H1 (cell line): ENCODE measurements at regions not wholly inside any gene's neighbourhood (a gene's known extent, or its start where the extent isn't known, plus 50 kb on each side); places are given as distances from the start of the nearest gene placed in this dataset.

Experiments
- CTCF ChIA-PET: fragments of 300-600 bp; sonication (Branson Sonifier 250); formaldehyde crosslinking; loops from one replicate; lab custom pipeline; 2021; ENCODE audit not compliant: partially characterized antibody; lab: Charles Lee
- POLR2A ChIA-PET: fragments of 300-600 bp; sonication (Branson Sonifier 250); formaldehyde crosslinking; loops from one replicate; lab custom pipeline; 2021; ENCODE audit warnings: inconsistent platforms; ENCODE audit not compliant: partially characterized antibody; lab: Charles Lee
- DNase-seq, 2 experiments: peaks; one replicate each; pipeline versions ENCODE4 v3.0.0 to v3.0.0-alpha.2; 2010 to 2022; ENCODE audit warnings: low spot score in 2 of 2, low read depth in 1 of 2, mixed read lengths in 1 of 2
- FAIRE-seq: peaks from 2 replicates; lab custom pipeline; 2011; peaks lifted over from hg19 to GRCh38; lab: Jason Lieb, UNC
- H2AFZ ChIP-seq: 2 replicates; pipeline ENCODE4 v1.8.1; 2012; ENCODE audit warnings: low read length, inconsistent platforms
- H2AK5ac ChIP-seq: 2 replicates; pipeline ENCODE4 v1.6.1; 2013; ENCODE audit warnings: low read depth, low read length
- H2BK120ac ChIP-seq: replicated peaks from 2 replicates; pipeline ENCODE3; 2013; ENCODE audit warnings: low read depth, low read length, inconsistent platforms
- H2BK12ac ChIP-seq: 2 replicates; pipeline ENCODE4 v1.6.1; 2013; ENCODE audit warnings: low read depth, low read length
- H2BK15ac ChIP-seq: 2 replicates; pipeline ENCODE4 v1.6.1; 2013; ENCODE audit warnings: low read length
- H2BK20ac ChIP-seq: 2 replicates; pipeline ENCODE4 v1.6.1; 2013; ENCODE audit warnings: low read length
- H2BK5ac ChIP-seq: 2 replicates; pipeline ENCODE4 v1.6.1; 2013; ENCODE audit warnings: low read depth, low read length
- H3K14ac ChIP-seq: 2 replicates; pipeline ENCODE4 v1.6.1; 2013; ENCODE audit warnings: inconsistent platforms; ENCODE audit not compliant: insufficient read length
- H3K18ac ChIP-seq: 2 replicates; pipeline ENCODE4 v1.6.1; 2013; ENCODE audit warnings: low read length; ENCODE audit errors: extremely low read depth
- H3K23ac ChIP-seq: 2 replicates; pipeline ENCODE4 v1.6.1; 2013; ENCODE audit warnings: inconsistent platforms; ENCODE audit not compliant: insufficient read length
- H3K23me2 ChIP-seq: 2 replicates; pipeline ENCODE4 v1.6.1; 2013; ENCODE audit warnings: low read depth, low read length
- H3K27ac ChIP-seq: 2 replicates; pipeline ENCODE4 v1.6.1; 2011; ENCODE audit warnings: low read depth, low read length, inconsistent platforms
- H3K27me3 ChIP-seq, 4 experiments: replicated peaks in 1 of 4; 1 replicate in 1 of 4; 2 replicates in 3 of 4; pipeline versions ENCODE4 v1.6.1 to v1.8.1; 2011 to 2013; ENCODE audit warnings: low read length in 3 of 4, mild to moderate bottlenecking in 3 of 4, inconsistent platforms in 2 of 4, mixed read lengths in 2 of 4, moderate library complexity in 1 of 4; ENCODE audit not compliant: control insufficient read depth in 3 of 4, insufficient read depth in 3 of 4; ENCODE audit errors: extremely low read depth in 1 of 4
- H3K36me3 ChIP-seq, 4 experiments: 2 replicates each; pipeline versions ENCODE4 v1.6.1 to v1.8.1; 2011 to 2013; ENCODE audit warnings: mild to moderate bottlenecking in 4 of 4, low read length in 3 of 4, moderate library complexity in 2 of 4, control low read depth in 1 of 4, inconsistent platforms in 1 of 4; ENCODE audit not compliant: insufficient read depth in 4 of 4, control insufficient read depth in 2 of 4
- H3K4ac ChIP-seq: replicated peaks from 2 replicates; pipeline ENCODE3; 2013; ENCODE audit warnings: low read length, low read depth, mixed read lengths, inconsistent platforms; ENCODE audit not compliant: insufficient read length
- H3K4me1 ChIP-seq, 4 experiments: replicated peaks in 1 of 4; 1 replicate in 1 of 4; 2 replicates in 3 of 4; pipeline versions ENCODE4 v1.6.1 to v1.8.1; 2011 to 2013; ENCODE audit warnings: low read length in 3 of 4, inconsistent platforms in 2 of 4, mixed read lengths in 1 of 4; ENCODE audit not compliant: insufficient read depth in 4 of 4, control insufficient read depth in 3 of 4
- H3K4me2 ChIP-seq, 2 experiments: 2 replicates each; pipeline versions ENCODE4 v1.6.1 to v1.8.1; 2011 to 2013; ENCODE audit warnings: low read depth in 2 of 2, low read length in 2 of 2, control low read depth in 1 of 2, inconsistent platforms in 1 of 2, mild to moderate bottlenecking in 1 of 2; ENCODE audit not compliant: insufficient read depth in 1 of 2
- H3K4me3 ChIP-seq, 4 experiments: fragments of 200-600, 300-600 bp in 1 of 4; sonication (generic), shearing (Covaris generic), sonication (Bioruptor Twin) in 1 of 4; 2 replicates each; pipeline versions ENCODE4 v1.5.1 to v1.8.1; 2011 to 2016; ENCODE audit warnings: low read length in 4 of 4, low read depth in 3 of 4, control low read depth in 2 of 4, inconsistent platforms in 2 of 4, mild to moderate bottlenecking in 2 of 4, mixed read lengths in 1 of 4, moderate library complexity in 1 of 4; ENCODE audit not compliant: insufficient read depth in 2 of 4; ENCODE audit errors: extremely low read depth in 1 of 4
- H3K56ac ChIP-seq: replicated peaks from 2 replicates; pipeline ENCODE3; 2013; ENCODE audit warnings: low read depth, mild to moderate bottlenecking, mixed read lengths, low read length, inconsistent platforms; ENCODE audit not compliant: insufficient read length
- H3K79me1 ChIP-seq: 2 replicates; pipeline ENCODE4 v1.6.1; 2013; ENCODE audit warnings: low read depth, low read length, control low read depth
- H3K79me2 ChIP-seq, 2 experiments: 2 replicates each; pipeline versions ENCODE4 v1.6.1 to v1.8.1; 2012 to 2013; ENCODE audit warnings: low read length in 2 of 2, mild to moderate bottlenecking in 2 of 2, inconsistent platforms in 1 of 2; ENCODE audit not compliant: insufficient read depth in 2 of 2, control insufficient read depth in 1 of 2
- H3K9ac ChIP-seq, 4 experiments: replicated peaks in 1 of 4; 1 replicate in 1 of 4; 2 replicates in 3 of 4; pipeline versions ENCODE4 v1.6.1 to v1.8.1; 2011 to 2013; ENCODE audit warnings: low read depth in 3 of 4, low read length in 3 of 4, control low read depth in 2 of 4, mild to moderate bottlenecking in 2 of 4, moderate library complexity in 2 of 4, inconsistent platforms in 1 of 4; ENCODE audit errors: extremely low read depth in 1 of 4
- H3K9me3 ChIP-seq, 2 experiments: 2 replicates each; pipeline versions ENCODE4 v1.6.1 to v1.8.1; 2012 to 2013; ENCODE audit warnings: mild to moderate bottlenecking in 2 of 2, moderate library complexity in 2 of 2, control low read depth in 1 of 2, inconsistent platforms in 1 of 2, low read depth in 1 of 2, low read length in 1 of 2, mixed read lengths in 1 of 2; ENCODE audit not compliant: insufficient read depth in 2 of 2
- H4K20me1 ChIP-seq, 2 experiments: replicated peaks in 1 of 2; 2 replicates each; pipeline versions ENCODE3 to v1.8.1; 2011 to 2013; ENCODE audit warnings: inconsistent platforms in 2 of 2, low read length in 2 of 2, mild to moderate bottlenecking in 1 of 2; ENCODE audit not compliant: insufficient read depth in 2 of 2, control insufficient read depth in 1 of 2
- H4K5ac ChIP-seq: 2 replicates; pipeline ENCODE4 v1.6.1; 2013; ENCODE audit warnings: low read length, low read depth, mixed read lengths, inconsistent platforms; ENCODE audit not compliant: insufficient read length
- H4K8ac ChIP-seq: 2 replicates; pipeline ENCODE4 v1.8.0; 2013; ENCODE audit warnings: mild to moderate bottlenecking, moderate library complexity, low read length, inconsistent platforms; ENCODE audit not compliant: insufficient read depth; ENCODE audit errors: extremely low read depth
- H4K91ac ChIP-seq: replicated peaks from 2 replicates; pipeline ENCODE3; 2013; ENCODE audit warnings: low read length, mixed read lengths, inconsistent platforms; ENCODE audit not compliant: insufficient read length
- CEBPB ChIP-seq: IDR thresholded peaks from 2 replicates; pipeline ENCODE4 v1.6.1; 2012; ENCODE audit warnings: low read depth, low read length
- CHD1 ChIP-seq: IDR thresholded peaks from 2 replicates; pipeline ENCODE4 v1.6.1; 2012; ENCODE audit warnings: low read depth, low read length, improper control_type of control experiment
- CHD2 ChIP-seq: IDR thresholded peaks from 2 replicates; pipeline ENCODE4 v1.6.1; 2012; ENCODE audit warnings: low read length, improper control_type of control experiment
- POLR2A ChIP-seq, 2 experiments: IDR thresholded peaks; 1 replicate in 1 of 2; 2 replicates in 1 of 2; pipeline ENCODE4 v1.6.1; 2011; ENCODE audit warnings: low read depth in 2 of 2, low read length in 2 of 2, mild to moderate bottlenecking in 2 of 2; ENCODE audit errors: control extremely low read depth in 1 of 2
- USF2 ChIP-seq: IDR thresholded peaks from 2 replicates; pipeline ENCODE4 v1.6.1; 2011; ENCODE audit warnings: low read length, improper control_type of control experiment
- WGBS, 2 experiments: shearing (Covaris generic) in 1 of 2; methylation state at CpG; one replicate each; pipeline versions ENCODE4 v1.1.6 to v1.1.7; 2013 to 2015; ENCODE audit warnings: low lambda C conversion rate in 2 of 2, mixed read lengths in 2 of 2, inconsistent platforms in 1 of 2, low coverage in 1 of 2, missing lambda C conversion rate in 1 of 2; ENCODE audit not compliant: insufficient replicate concordance in 2 of 2, insufficient coverage in 1 of 2, insufficient read length in 1 of 2; ENCODE audit errors: extremely low coverage in 1 of 2, missing lambda C conversion rate in 1 of 2; 5-methylcytosine and 5-hydroxymethylcytosine counted together

GRCh38 chr4:176894498-176894897, 101.8 kb upstream of the VEGFC start:
- Histone ChIP-seq H3K27ac (no peak overlapping the region), H2AFZ (no peak overlapping the region), H3K4ac (no peak overlapping the region), H4K20me1 (no peaks in the 10 kb centered on the region), H2BK120ac (no peak overlapping the region), H4K91ac (no peak overlapping the region), H3K4me2 (no peak overlapping the region), H3K23ac (no peak overlapping the region), H3K4me3 (no peak overlapping the region), H3K36me3 (no peaks in the 10 kb centered on the region), H3K23me2 (no peaks in the 10 kb centered on the region), H3K14ac (no peak overlapping the region), H3K18ac (no peak overlapping the region), H3K4me1 (no peaks in the 10 kb centered on the region), H3K79me2 (no peaks in the 10 kb centered on the region), H3K9me3 (no peaks in the 10 kb centered on the region), H2BK15ac (no peak overlapping the region), H2BK5ac (no peak overlapping the region), H3K9ac (no peak overlapping the region), H3K56ac (no peak overlapping the region), H2BK20ac (no peak overlapping the region), H2AK5ac (no peak overlapping the region), H4K8ac (no peak overlapping the region), H4K5ac (no peak overlapping the region), H3K79me1 (no peaks in the 10 kb centered on the region), H2BK12ac (no peak overlapping the region), H3K27me3 (no peaks in the 10 kb centered on the region)
- no peak for DNase-seq
- CTCF ChIA-PET = interaction anchor here (1.1 kb wide), 1 partner anchor 12 kb away, joined by 3 read pairs; no protein-coding TSS in a partner anchor
- 93% methylated on average over 3 of the region's 3 CpGs; no CpG with 5 or more reads in 1 of the 2 experiments for WGBS, 2 experiments
- TF ChIP-seq POLR2A (IDR thresholded peaks at IDR 0.05; ENCODE audit: control extremely low read depth in 1 of 2, low read depth in 2 of 2, low read length in 2 of 2) (no peak), CHD2 (no peak), CEBPB (no peak), USF2 (no peak), CHD1 (no peak)
- POLR2A ChIA-PET = no interaction called here
- no peak for FAIRE-seq
